Lung (tissue), 11 donors: ENCODE measurements at regions not wholly inside any gene's neighbourhood (a gene's known extent, or its start where the extent isn't known, plus 50 kb on each side); places are given as distances from the start of the nearest gene placed in this dataset.

Experiments used
- ATAC-seq: fragments of 200-7000 bp; cut with Tn5 transposase; one replicate; pipeline ENCODE4 v1.9.1; 2020; ENCODE audit warnings: moderate number of reproducible peaks; ENCODE audit not compliant: insufficient read depth, low FRiP score
- DNase-seq, 3 donors: peaks; one replicate each; pipeline ENCODE4 v3.0.0-alpha.2; 2013 to 2017
- H3K27ac ChIP-seq, 2 donors: one replicate each; pipeline ENCODE4 v1.5.1; 2013; ENCODE audit warnings: mild to moderate bottlenecking in 2 of 2, moderate library complexity in 2 of 2, control low read depth in 1 of 2, inconsistent platforms in 1 of 2, low read depth in 1 of 2, low read length in 1 of 2
- H3K27me3 ChIP-seq, 3 donors: one replicate each; pipeline ENCODE4 v1.5.1; 2013; ENCODE audit warnings: low read length in 2 of 3; ENCODE audit not compliant: control insufficient read depth in 3 of 3, insufficient read depth in 3 of 3
- H3K36me3 ChIP-seq, 4 donors: one replicate each; pipeline ENCODE4 v1.5.1; 2013; ENCODE audit warnings: low read length in 4 of 4, mild to moderate bottlenecking in 1 of 4, moderate library complexity in 1 of 4; ENCODE audit not compliant: control insufficient read depth in 4 of 4, insufficient read depth in 4 of 4
- H3K4me1 ChIP-seq, 5 donors: one replicate each; pipeline ENCODE4 v1.5.1; 2013; ENCODE audit warnings: low read length in 5 of 5, mild to moderate bottlenecking in 2 of 5, moderate library complexity in 1 of 5; ENCODE audit not compliant: control insufficient read depth in 5 of 5, insufficient read depth in 5 of 5
- H3K4me3 ChIP-seq: one replicate; pipeline ENCODE4 v1.5.1; 2013; ENCODE audit warnings: mild to moderate bottlenecking, control low read depth, moderate library complexity
- H3K9ac ChIP-seq, 2 donors: one replicate each; pipeline ENCODE4 v1.5.1; 2013; ENCODE audit warnings: low read length in 2 of 2, control low read depth in 1 of 2; ENCODE audit not compliant: insufficient read depth in 1 of 2
- H3K9me3 ChIP-seq, 4 donors: one replicate each; pipeline ENCODE4 v1.5.1; 2013; ENCODE audit warnings: low read length in 3 of 4, mild to moderate bottlenecking in 1 of 4, moderate library complexity in 1 of 4; ENCODE audit not compliant: control insufficient read depth in 4 of 4, insufficient read depth in 3 of 4
- WGBS, 2 donors: extraction: QIAGEN DNeasy Blood & Tissue Kit; methylation state at CpG; one replicate each; pipeline ENCODE4 v1.1.7; 2013; 5-methylcytosine and 5-hydroxymethylcytosine counted together
- TF ChIP-seq, protein P1 (sequence below): IDR thresholded peaks from 2 replicates; pipeline ENCODE4 v1.5.1; 2012; ENCODE audit warnings: mild to moderate bottlenecking; ENCODE audit errors: control extremely low read depth, extremely low read depth
- donor health status: control.
- donor health status: control.
- donor health status: Bipolar disorder and iron deficiency.
- donor health status: healthy.
- donor health status: DM: yes; HTN: yes; CAD: no.

DNA sequence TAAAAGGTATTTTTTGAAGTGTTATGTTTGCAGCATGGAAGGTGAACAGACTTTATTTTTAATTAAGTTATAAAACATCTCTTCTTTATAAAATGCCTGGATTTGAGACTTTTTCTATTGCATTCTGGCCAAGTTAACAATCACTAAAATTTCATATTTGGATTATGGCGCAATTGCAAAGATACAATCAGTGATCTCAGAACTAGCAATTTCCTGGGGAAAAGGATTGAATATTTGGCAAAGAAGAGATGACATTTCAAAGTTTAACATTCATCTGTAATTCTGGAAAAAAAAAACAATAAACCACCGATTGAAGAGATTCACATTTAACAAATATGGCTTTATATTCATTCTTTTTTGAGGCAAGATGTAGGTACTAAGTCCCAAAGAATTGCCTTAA lies 378.0 kb downstream of the LRRC70 start:
- Histone ChIP-seq H3K9me3 (no peaks in the 10 kb centered on the region), H3K27ac (no peak overlapping the region), H3K4me3 (no peak overlapping the region), H3K27me3 (no peaks in the 10 kb centered on the region), H3K9ac (no peak overlapping the region), H3K36me3 (no peaks in the 10 kb centered on the region), H3K4me1 (no peaks in the 10 kb centered on the region)
- ATAC-seq (no peak), DNase-seq (no peak)
- 81 to 83% methylated on average over 2 of the region's 2 CpGs for WGBS, 2 donors
- TF ChIP-seq, protein P1, sequence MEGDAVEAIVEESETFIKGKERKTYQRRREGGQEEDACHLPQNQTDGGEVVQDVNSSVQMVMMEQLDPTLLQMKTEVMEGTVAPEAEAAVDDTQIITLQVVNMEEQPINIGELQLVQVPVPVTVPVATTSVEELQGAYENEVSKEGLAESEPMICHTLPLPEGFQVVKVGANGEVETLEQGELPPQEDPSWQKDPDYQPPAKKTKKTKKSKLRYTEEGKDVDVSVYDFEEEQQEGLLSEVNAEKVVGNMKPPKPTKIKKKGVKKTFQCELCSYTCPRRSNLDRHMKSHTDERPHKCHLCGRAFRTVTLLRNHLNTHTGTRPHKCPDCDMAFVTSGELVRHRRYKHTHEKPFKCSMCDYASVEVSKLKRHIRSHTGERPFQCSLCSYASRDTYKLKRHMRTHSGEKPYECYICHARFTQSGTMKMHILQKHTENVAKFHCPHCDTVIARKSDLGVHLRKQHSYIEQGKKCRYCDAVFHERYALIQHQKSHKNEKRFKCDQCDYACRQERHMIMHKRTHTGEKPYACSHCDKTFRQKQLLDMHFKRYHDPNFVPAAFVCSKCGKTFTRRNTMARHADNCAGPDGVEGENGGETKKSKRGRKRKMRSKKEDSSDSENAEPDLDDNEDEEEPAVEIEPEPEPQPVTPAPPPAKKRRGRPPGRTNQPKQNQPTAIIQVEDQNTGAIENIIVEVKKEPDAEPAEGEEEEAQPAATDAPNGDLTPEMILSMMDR, result no peak

DNA sequence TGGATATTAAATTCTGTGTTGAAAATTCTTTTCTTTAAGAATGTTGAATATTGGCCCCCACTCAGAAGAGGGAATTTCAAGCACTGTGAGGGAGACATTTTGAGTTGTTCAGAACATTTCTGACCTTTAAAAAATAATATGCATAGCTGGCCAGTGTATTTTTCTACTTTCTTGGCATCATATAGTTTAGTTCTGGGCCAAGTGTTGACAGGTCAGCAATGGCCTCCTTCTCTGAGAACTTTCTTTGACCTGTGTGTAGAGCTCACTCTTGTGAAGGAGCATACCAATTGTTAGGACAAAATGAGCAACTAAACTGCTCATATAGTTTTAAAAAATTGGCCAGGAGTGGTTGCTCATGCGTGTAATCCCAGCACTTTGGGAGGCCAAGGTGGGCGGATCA lies 376.0 kb downstream of the LRRC70 start:
- no peaks in the 10 kb centered on the region for H3K4me1 ChIP-seq
- H3K27me3 ChIP-seq, result no peaks in the 10 kb centered on the region
- no peak overlapping the region for H3K4me3 ChIP-seq
- DNase-seq, result no peak
- no peak overlapping the region for H3K27ac ChIP-seq
- H3K36me3 ChIP-seq, result no peaks in the 10 kb centered on the region
- WGBS, 2 donors, result 89 to 93% methylated on average over 2 of the region's 2 CpGs
- H3K9ac ChIP-seq, result no peak overlapping the region
- TF ChIP-seq, protein P1, result no peak
- ATAC-seq, result no peak
- no peaks in the 10 kb centered on the region for H3K9me3 ChIP-seq

DNA sequence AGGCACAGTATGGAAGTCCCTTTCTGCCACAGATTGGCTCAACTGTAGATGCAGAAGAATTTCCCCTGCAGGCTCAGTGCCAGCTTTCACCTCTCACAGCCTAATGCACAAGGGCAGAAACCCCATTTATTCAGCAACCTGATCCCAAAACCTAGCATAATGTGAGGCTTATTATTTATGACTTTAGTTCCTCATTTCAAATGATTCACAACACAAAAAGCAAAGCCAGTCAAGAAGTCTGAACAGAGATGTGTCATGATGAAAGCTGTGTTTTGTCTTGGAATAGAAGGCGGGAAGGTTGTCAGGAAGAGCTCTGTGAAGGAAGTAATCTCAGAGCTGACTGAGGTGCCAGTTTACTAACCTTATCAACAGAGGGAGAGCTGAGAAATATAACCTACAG lies 369.7 kb downstream of the LRRC70 start:
- TF ChIP-seq, protein P1, result no peak
- Histone ChIP-seq H3K27me3 (no peaks in the 10 kb centered on the region), H3K9me3 (no peaks in the 10 kb centered on the region), H3K9ac (no peak overlapping the region), H3K4me3 (no peak overlapping the region), H3K27ac (no peak overlapping the region), H3K36me3 (no peaks in the 10 kb centered on the region), H3K4me1 (no peaks in the 10 kb centered on the region)
- ATAC-seq, result no peak
- 63 to 70% methylated on average over 1 of the region's 1 CpG for WGBS, 2 donors
- DNase-seq, result peak in 2 of 3 donors; percentile 13 to 14

DNA sequence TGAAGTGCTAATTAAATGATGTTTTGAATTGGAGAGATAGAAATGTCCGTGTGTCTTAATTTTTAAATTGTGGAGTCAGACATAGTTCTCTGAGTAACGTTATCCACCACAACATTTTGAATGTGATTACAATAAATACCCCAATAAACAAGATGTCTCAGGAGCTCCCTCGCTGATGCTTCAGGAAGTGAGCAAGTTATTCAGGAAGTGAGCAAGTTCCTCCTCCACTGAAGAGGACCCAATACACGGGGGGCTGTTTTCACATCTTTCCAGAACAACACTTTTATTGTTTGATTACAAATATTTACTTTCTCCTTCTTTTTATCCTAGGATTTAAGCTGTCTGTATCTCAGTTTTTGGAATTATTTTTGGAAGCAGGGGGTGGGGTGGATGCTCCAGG lies 363.8 kb downstream of the LRRC70 start:
- Histone ChIP-seq H3K27ac (no peak overlapping the region), H3K36me3 (no peaks in the 10 kb centered on the region), H3K9ac (no peak overlapping the region), H3K27me3 (no peaks in the 10 kb centered on the region), H3K4me3 (no peak overlapping the region), H3K9me3 (no peaks in the 10 kb centered on the region), H3K4me1 (peaks cover 0 to 6% (median 3%) of the 10 kb centered on the region in 5 donors)
- no peak for DNase-seq
- no peak for ATAC-seq
- TF ChIP-seq, protein P1, result no peak
- 23 to 31% methylated on average over 4 of the region's 4 CpGs for WGBS, 2 donors
